ENCODE measurements at regions not wholly inside any gene's neighbourhood (a gene's known extent, or its start where the extent isn't known, plus 50 kb on each side); places are given as distances from the start of the nearest gene placed in this dataset.

- dilution Hi-C loops (cut with HindIII; ENCODE audit: low sequenced_read_pairs, unreplicated experiment) (no loop called here), intact Hi-C loops (cut with micrococcal nuclease) (no loop called here), in situ Hi-C loops (cut with MboI; ENCODE audit: low sequenced_read_pairs) (no loop called here)
- Histone ChIP-seq H2BK120ac (ENCODE audit: low read depth, low read length) (no peak overlapping the region), H3K4me2 (ENCODE audit: low read depth, low read length) (no peak overlapping the region), H3K9ac (ENCODE audit: low read depth, low read length) (no peak overlapping the region), H3K36me3 (ENCODE audit: control insufficient read depth, insufficient read depth, low read length) (no peaks in the 10 kb centered on the region), H3K4me3 (ENCODE audit: insufficient read depth, low read depth, low read length) (no peak overlapping the region), H2AFZ (replicated peaks; ENCODE audit: low read length, poor library complexity) (no peak overlapping the region), H3K9me3 (ENCODE audit: control insufficient read depth, insufficient read depth, low read length) (no peaks in the 10 kb centered on the region), H2BK20ac (ENCODE audit: low read depth, low read length) (no peak overlapping the region), H3K27ac (ENCODE audit: insufficient read depth, low read length) (no peak overlapping the region), H4K5ac (ENCODE audit: low read depth, low read length) (no peak overlapping the region), H3K23ac (ENCODE audit: low read depth, low read length) (no peak overlapping the region), H3K4ac (ENCODE audit: low read depth, low read length) (no peak overlapping the region), H4K20me1 (ENCODE audit: insufficient read depth, low read length) (no peaks in the 10 kb centered on the region), H3K9me1 (ENCODE audit: insufficient read depth, low read length) (no peaks in the 10 kb centered on the region), H3K4me1 (ENCODE audit: control insufficient read depth, insufficient read depth, low read length) (no peaks in the 10 kb centered on the region), H2BK5ac (ENCODE audit: low read depth, low read length, poor library complexity, severe bottlenecking) (no peak overlapping the region), H3K18ac (ENCODE audit: low read depth, low read length) (no peak overlapping the region), H3K79me1 (ENCODE audit: low read depth in 1 of 2, low read length in 2 of 2) (no peaks in the 10 kb centered on the region), H2AK5ac (ENCODE audit: low read depth, low read length) (no peak overlapping the region), H4K8ac (ENCODE audit: low read depth in 2 of 2, low read length in 2 of 2) (no peak overlapping the region), H3K56ac (ENCODE audit: extremely low read depth, insufficient read depth, low read length) (no peak overlapping the region), H3K27me3 (ENCODE audit: control insufficient read depth, insufficient read depth, low read length) (peaks cover 15% of the 10 kb centered on the region), H3K14ac (replicated peaks; ENCODE audit: low read depth, low read length) (no peak overlapping the region), H2AK9ac (replicated peaks; ENCODE audit: low read depth, low read length, poor library complexity) (no peak overlapping the region), H4K91ac (ENCODE audit: insufficient read depth, low read depth, low read length) (no peak overlapping the region), H2BK15ac (ENCODE audit: low read depth, low read length) (no peak overlapping the region)
- ChIA-PET CTCF (interaction anchor here (0.7 to 1.2 kb wide), 2 partner anchors 20 to 47 kb away, joined by 3 to 4 read pairs; no protein-coding TSS in a partner anchor), POLR2A (ENCODE audit: unreplicated experiment) (no interaction called here)
- 100% methylated on average over 1 of the region's 6 CpGs; no CpG with 5 or more reads in 1 of the 2 experiments for WGBS, 2 experiments (ENCODE audit: extremely low coverage in 2 of 2, insufficient read length in 1 of 2)
- no TSS peak for BruUV-seq (replicated peaks)
- no peak for DNase-seq
- ATAC-seq (ENCODE audit: low read depth), result no peak
- TF ChIP-seq POLR2A (IDR thresholded peaks at IDR 0.05; ENCODE audit: low read depth, low read length) (no peak), CHD1 (IDR thresholded peaks at IDR 0.05; ENCODE audit: low read depth, low read length) (no peak), CEBPB (IDR thresholded peaks at IDR 0.05; ENCODE audit: low read depth, low read length) (no peak), FOS (IDR thresholded peaks at IDR 0.05; ENCODE audit: low read depth, low read length) (no peak), BHLHE40 (IDR thresholded peaks at IDR 0.05; ENCODE audit: low read depth, low read length) (no peak), MAFK (IDR thresholded peaks at IDR 0.05; ENCODE audit: low read depth, low read length) (no peak), RAD21 (IDR thresholded peaks at IDR 0.05; ENCODE audit: low read length) (no peak), MAZ (IDR thresholded peaks at IDR 0.05; ENCODE audit: borderline replicate concordance, low read depth, low read length) (no peak), CTCF (conservative IDR thresholded peaks at IDR 0.05; ENCODE audit: low read depth, low read length) (no peak), NFE2L2 (IDR thresholded peaks at IDR 0.05; ENCODE audit: low read depth, low read length) (no peak), ELK1 (IDR thresholded peaks at IDR 0.05; ENCODE audit: borderline replicate concordance, low read depth, low read length) (no peak), SMC3 (IDR thresholded peaks at IDR 0.05; ENCODE audit: low read depth, low read length) (no peak), RFX5 (IDR thresholded peaks at IDR 0.05; ENCODE audit: low read depth, low read length) (no peak), USF2 (IDR thresholded peaks at IDR 0.05; ENCODE audit: low read depth, low read length) (no peak), MXI1 (IDR thresholded peaks at IDR 0.05; ENCODE audit: borderline replicate concordance, low read depth, low read length) (no peak), RCOR1 (IDR thresholded peaks at IDR 0.05; ENCODE audit: insufficient replicate concordance, low read length) (no peak)
These were observed 112.3 kb upstream of the ANKH start for GRCh38 chr5:14983666-14984441.

Measured in IMR-90 (cell line).